DOHH2 (cell line): ENCODE measurements at regions not wholly inside any gene's neighbourhood (a gene's known extent, or its start where the extent isn't known, plus 50 kb on each side); places are given as distances from the start of the nearest gene placed in this dataset.

ENCODE experiments used
- H3F3A ChIP-seq: fragments of 200-600 bp; sonication (generic), shearing (Covaris generic); 2 replicates; pipeline ENCODE4 v1.6.0; 2016; ENCODE audit warnings: antibody characterized with exemption, mild to moderate bottlenecking; ENCODE audit not compliant: control insufficient read depth, insufficient read depth
- H3K27ac ChIP-seq: fragments of 200-600 bp; sonication (generic); 2 replicates; pipeline ENCODE4 v1.5.1; 2014; ENCODE audit warnings: low read depth, mild to moderate bottlenecking, low read length, moderate library complexity
- H3K27me3 ChIP-seq: fragments of 200-600 bp; sonication (generic); 2 replicates; pipeline ENCODE4 v1.6.1; 2014; ENCODE audit warnings: mild to moderate bottlenecking, low read length, mixed read lengths; ENCODE audit not compliant: control insufficient read depth
- H3K36me3 ChIP-seq: fragments of 200-600 bp; sonication (generic); 2 replicates; pipeline ENCODE4 v1.6.1; 2014; ENCODE audit warnings: mild to moderate bottlenecking, low read length, moderate library complexity, mixed read lengths; ENCODE audit not compliant: control insufficient read depth
- H3K4me1 ChIP-seq: fragments of 200-600 bp; sonication (generic); 2 replicates; pipeline ENCODE4 v1.6.1; 2014; ENCODE audit warnings: mild to moderate bottlenecking, low read length, mixed read lengths; ENCODE audit not compliant: control insufficient read depth
- H3K4me2 ChIP-seq: fragments of 200-600 bp; sonication (generic); 2 replicates; pipeline ENCODE4 v1.6.0; 2014; ENCODE audit warnings: mild to moderate bottlenecking, low read length, moderate library complexity
- H3K4me3 ChIP-seq: fragments of 200-600 bp; sonication (generic); 2 replicates; pipeline ENCODE4 v1.5.1; 2014; ENCODE audit warnings: mild to moderate bottlenecking, low read length, mixed read lengths
- H3K79me2 ChIP-seq: fragments of 200-600 bp; sonication (generic); 2 replicates; pipeline ENCODE4 v1.6.1; 2014; ENCODE audit warnings: mild to moderate bottlenecking, low read length, mixed read lengths; ENCODE audit not compliant: control insufficient read depth
- H3K9me2 ChIP-seq: fragments of 200-600 bp; sonication (generic); replicated peaks from 2 replicates; pipeline ENCODE4 v1.6.1; 2014; ENCODE audit warnings: mild to moderate bottlenecking, low read length, mixed read lengths; ENCODE audit not compliant: control insufficient read depth
- H3K9me3 ChIP-seq: fragments of 200-600 bp; sonication (generic); 2 replicates; pipeline ENCODE4 v1.6.1; 2014; ENCODE audit warnings: antibody characterized with exemption, low read length, mixed read lengths; ENCODE audit not compliant: control insufficient read depth, insufficient read depth
- H4K20me1 ChIP-seq: fragments of 200-600 bp; sonication (generic); 2 replicates; pipeline ENCODE4 v1.6.0; 2014; ENCODE audit warnings: low read depth, mild to moderate bottlenecking, antibody characterized with exemption, low read length, moderate library complexity; ENCODE audit not compliant: control insufficient read depth, insufficient read depth
- CTCF ChIP-seq: fragments of 200-600 bp; sonication (generic); IDR thresholded peaks from one replicate; pipeline ENCODE4 v1.5.1; 2014; ENCODE audit warnings: antibody characterized with exemption, mild to moderate bottlenecking, low read depth, low read length; ENCODE audit not compliant: poor library complexity, severe bottlenecking
- EZH2phosphoT487 ChIP-seq: fragments of 200-600 bp; sonication (generic); IDR thresholded peaks from 2 replicates; pipeline ENCODE4 v1.6.1; 2017; ENCODE audit warnings: borderline replicate concordance, mild to moderate bottlenecking, antibody characterized with exemption, low read length, moderate library complexity, mixed read lengths

DNA sequence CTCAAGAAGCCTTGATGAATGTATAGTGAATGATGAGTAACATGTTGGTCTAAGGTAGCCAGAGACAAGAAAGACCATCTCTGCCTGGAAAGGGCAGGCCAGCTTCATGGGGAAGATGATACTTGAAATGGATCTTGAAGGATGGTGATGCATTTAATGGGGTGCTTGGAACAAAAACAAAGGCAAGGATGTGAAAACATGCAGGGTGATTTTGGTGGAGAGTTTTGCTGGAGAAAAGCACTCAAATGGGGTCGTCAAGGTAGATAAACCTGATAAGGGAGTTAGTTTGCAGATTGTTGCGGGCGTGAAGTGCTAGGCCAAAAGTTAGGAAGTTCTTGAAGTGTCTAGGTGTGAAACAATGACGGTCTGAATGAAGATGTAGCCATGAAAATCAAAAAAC lies 205.4 kb downstream of the HLX start:
- Histone ChIP-seq H3K79me2 (no peaks in the 10 kb centered on the region), H4K20me1 (no peaks in the 10 kb centered on the region), H3K4me3 (no peak overlapping the region), H3K4me1 (no peaks in the 10 kb centered on the region), H3K27ac (no peak overlapping the region), H3K36me3 (no peaks in the 10 kb centered on the region), H3K9me2 (no peaks in the 10 kb centered on the region; the same call in 1 of the 2 replicates), H3K27me3 (no peaks in the 10 kb centered on the region), H3K9me3 (no peaks in the 10 kb centered on the region), H3K4me2 (no peak overlapping the region), H3F3A (no peaks in the 10 kb centered on the region)
- TF ChIP-seq EZH2phosphoT487 (no peak), CTCF (no peak)

DNA sequence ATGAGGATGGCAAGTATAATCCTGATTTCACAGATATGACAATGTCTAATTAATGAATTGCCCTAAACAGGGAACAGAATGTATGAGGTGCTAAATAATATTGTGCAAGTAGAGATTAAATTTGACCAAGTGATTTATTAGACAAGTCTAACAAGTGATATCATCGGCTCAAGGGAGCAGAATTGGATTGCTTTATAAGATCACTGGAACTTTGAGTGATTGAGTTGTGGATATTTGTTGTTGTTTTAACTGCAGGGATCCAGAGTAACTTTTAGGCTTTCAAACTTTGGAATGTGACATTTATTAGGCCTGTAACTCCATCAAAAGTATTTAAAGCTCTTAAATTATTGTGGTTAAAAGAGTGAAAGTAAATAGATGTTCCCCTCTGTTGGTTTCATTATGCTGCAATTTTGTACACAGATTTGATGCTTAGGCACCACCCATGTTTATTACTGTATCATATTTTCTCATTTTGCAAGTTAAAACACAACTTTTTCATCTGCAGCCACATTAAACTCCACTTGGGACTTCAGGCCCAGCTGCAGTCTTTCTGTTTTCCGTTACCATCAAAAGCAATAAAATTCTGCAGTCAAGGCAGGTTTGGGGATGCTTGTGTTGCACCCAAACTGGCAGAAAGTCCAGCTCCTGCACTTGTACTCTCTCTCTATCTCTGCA lies 206.6 kb downstream of the HLX start:
- Histone ChIP-seq H3F3A (no peaks in the 10 kb centered on the region), H3K36me3 (no peaks in the 10 kb centered on the region), H4K20me1 (no peaks in the 10 kb centered on the region), H3K9me2 (no peaks in the 10 kb centered on the region; the same call in 1 of the 2 replicates), H3K27ac (no peak overlapping the region), H3K79me2 (no peaks in the 10 kb centered on the region), H3K4me1 (no peaks in the 10 kb centered on the region), H3K27me3 (no peaks in the 10 kb centered on the region), H3K9me3 (no peaks in the 10 kb centered on the region), H3K4me2 (no peak overlapping the region), H3K4me3 (no peak overlapping the region)
- no peak for TF ChIP-seq CTCF
- no peak for TF ChIP-seq EZH2phosphoT487

DNA sequence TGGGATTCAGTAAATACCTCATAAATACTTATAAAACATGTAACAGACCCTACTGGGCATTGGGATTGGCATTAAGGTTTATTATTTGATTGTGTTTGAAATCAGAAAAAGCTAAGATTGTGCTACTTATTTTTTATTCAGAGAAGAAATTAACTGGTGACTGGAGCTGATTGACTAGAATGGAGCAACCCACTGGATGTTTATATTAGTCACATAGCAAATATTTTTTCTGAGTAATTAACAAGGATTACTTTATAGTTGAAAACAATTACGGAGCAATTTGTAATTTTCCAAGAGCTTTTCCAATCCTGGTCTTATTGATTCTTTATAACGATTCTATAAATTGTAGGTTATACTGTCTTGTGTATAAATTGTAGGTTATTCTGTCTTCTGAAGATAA lies 208.7 kb downstream of the HLX start:
- Histone ChIP-seq H3K9me2 (no peaks in the 10 kb centered on the region; the same call in 1 of the 2 replicates), H3K4me2 (no peak overlapping the region), H3K4me3 (no peak overlapping the region), H3K36me3 (no peaks in the 10 kb centered on the region), H4K20me1 (no peaks in the 10 kb centered on the region), H3K9me3 (no peaks in the 10 kb centered on the region), H3K27ac (no peak overlapping the region), H3F3A (no peaks in the 10 kb centered on the region), H3K79me2 (no peaks in the 10 kb centered on the region), H3K4me1 (no peaks in the 10 kb centered on the region), H3K27me3 (no peaks in the 10 kb centered on the region)
- TF ChIP-seq CTCF (no peak), EZH2phosphoT487 (no peak)
